ENCODE measurements at regions not wholly inside any gene's neighbourhood (a gene's known extent, or its start where the extent isn't known, plus 50 kb on each side); places are given as distances from the start of the nearest gene placed in this dataset.

DNA sequence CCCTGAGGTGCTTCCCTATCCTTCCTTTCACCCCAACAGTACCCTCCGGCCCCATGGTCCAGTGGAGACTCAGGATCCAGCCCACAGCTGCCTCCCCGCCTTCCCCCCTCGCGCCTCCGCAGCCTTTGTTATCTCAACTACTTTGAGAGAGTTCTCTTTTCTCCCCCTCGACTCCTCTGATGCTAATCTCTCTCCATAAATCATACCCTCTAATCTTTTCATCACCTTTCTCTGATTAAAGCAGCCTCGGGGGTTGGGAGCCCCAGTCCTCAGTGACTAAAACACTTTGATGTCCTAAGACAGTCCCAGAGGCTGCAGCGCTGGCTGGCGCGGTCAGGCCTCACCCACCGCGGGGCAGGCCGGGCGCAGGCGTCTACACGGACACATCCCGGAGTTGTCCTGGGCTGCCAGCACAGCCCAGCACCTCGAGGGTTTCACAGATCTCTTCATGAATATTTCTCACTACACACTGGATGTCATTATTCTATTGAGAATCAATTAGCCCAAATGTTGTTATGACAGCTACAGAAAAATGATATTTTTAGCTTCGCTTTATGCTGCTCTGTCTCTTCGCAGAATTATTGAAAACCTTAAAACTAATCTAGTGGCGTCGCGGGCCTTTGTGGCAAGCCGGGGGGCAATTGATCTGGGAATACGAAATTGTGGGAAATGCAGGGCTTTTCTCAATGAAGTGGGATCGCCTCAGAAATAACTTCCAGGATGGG, 289.5 kb downstream of the RRAGC start:
- no peak for DNase-seq

DNA sequence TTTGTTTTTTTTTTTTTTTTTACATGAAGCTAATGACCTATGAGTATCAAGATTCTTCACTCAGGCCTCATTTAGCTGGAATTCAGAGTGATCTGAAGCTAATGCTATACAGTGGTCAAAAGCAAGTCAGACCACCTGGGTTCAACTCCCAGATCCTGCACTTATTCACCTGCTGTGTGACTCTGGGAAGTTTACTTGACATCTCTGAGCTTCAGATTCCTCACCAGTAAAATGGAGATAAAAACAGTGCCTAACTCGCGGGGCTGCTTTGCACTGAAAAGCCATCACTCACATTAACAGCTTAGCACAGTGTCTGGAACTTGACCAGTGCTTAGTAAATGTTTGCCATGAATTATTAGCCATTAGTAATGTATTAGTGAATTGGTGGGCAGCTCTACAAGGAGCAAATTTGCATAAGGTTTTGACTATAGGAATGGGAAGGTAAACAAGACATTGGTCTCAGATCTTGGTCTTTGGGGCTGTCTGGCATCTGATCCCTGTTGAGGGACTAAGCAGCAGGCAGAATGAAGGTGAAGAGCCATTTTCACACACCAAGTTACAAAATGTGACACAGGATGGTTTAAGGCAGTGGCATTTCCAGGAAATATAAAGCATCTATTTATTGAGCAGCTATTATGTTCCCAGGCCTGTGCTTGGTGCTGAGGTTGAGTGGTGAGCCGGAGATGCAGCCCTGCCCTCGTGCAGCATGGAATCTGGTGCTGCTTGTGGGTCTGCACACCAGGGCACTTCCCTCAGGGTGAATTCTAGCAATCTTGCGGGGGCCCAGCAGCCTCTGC, 291.3 kb downstream of the RRAGC start:
- no peak for DNase-seq

DNA sequence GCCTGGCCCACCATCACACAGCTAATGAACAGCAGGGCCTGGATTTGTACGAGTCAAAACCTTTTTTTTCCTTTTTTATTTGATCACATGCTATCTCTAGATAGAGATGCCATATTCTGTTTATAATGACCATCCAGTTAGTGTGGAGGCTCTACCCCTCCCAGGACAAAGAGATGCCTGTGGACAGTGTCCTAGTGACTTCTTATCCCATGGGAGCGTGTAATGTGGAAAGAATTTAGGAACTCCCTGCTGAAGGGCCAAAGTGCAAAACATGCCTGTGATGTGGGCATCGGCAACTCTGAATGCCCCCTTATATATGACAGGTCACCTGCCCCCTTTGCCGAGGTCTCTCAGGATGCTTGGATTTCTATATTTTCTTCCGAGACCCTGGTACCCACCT, 292.2 kb downstream of the RRAGC start:
- DNase-seq, result no peak

DNA sequence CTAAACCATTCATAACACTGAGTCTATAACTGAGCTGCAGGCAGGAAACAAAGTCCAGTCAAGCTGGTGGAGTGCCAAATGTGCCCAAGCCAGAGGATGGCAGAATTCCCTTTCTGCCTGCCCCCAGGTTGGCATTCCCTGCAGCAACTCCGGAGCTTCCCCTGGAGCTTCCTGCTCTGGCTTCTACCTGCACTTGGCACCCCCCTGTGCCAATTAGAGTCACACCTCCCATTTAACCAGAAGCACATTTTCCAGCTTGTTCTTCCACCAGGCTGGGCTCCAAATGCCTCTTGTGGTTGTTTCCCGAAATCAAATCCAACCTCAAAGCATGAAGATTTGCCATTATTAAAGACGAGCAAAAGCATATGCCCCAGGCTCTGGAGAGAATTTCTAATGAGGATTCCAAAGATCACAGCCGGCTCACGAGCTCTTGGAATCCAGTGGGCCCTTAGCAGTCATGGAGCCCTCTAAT, 294.5 kb downstream of the RRAGC start:
- no peak for DNase-seq

DNA sequence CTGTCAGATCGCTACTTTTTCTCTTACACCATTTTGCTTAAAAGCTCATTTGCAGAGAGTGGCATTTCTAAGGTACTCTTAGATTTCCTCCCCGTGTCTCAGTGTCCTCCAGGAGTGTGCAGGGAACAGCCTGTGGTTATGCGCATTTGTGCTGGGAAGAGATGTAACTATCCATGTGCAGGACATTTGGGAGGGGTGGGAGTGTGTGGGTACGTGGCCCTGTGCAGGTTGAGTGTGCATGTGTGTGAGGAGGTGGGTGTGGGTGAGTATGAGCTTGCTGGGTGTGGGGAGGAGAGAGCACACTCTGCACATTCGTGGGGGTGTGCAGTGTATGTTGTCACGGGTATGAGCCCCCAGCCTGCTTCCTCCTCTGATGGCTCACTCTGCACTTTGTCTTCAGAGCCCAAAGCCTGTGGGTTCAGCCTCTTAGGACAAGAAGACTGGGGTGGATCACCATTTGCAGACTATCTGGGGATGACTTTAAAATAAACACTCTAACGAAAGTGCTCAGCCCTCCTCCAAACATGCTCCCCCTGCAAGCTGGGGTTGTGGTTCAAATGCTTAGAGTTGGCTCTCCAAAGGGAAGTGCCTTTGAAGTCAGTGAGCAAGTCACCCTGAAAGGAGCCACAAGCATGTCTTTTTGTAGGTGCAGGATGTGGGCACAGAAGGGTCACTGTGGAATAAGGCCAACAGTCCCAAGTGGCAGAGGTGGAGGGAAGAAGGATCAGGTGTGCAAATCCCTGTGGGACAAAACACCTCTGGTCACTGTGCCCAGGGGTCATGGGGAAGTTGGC, 295.4 kb downstream of the RRAGC start:
- DNase-seq, result no peak

DNA sequence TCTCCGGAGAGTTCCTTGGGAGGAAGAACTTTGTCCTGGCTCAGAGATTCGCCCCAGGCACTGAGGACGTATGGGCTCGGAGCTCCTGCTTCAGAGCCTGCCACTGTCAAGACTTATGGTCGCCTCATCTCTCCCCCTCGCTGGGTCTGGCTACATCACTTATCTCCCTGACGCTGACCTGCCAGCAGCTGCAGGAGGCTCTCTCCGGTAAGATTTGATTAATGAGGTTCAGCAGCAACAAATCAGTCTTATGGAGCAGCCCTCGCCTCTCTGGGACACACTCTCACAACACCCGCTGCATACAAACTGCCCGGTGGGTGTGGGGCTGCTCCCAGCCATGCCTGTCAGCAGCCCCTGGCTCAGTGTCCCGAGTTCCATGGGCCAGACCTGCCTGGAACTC, 297.8 kb downstream of the RRAGC start:
- DNase-seq, result no peak

DNA sequence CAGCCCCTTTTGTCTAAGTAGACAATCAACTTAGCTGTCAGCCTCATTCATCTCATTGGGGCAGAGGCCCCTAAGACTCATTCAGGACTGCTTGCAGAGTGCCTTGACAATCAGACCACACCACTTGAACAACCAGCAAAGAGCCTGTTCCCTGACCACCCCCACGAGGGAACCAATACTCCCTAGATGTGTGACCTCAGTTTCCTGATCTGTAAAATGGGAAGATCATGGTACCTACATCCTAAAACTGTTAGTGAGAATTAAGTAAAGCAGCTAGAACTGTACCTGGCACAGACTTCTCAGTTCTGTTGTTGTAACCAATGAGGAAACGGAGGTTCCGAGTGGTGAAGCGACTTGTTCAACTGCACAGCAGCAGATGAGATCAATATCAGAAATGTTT, 298.5 kb downstream of the RRAGC start:
- no peak for DNase-seq

DNA sequence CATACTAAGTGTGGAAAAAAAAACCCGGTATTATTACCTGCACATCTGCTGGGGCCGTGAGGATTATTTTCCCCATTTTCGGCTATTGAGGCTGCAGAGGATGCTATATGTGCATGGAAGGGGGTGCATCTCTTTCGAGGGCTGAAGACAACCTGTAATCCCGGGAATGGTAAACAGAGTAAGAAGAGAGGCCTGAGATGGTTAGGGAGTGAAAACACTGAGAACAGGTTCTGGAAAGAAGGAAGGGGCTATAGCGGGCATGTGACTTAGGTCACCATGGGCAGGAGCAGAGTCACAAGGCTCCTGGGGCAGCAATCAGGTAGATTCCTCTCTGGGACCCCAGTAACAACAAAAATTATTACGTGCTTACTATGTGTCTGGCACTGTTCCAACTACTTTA, 299.1 kb downstream of the RRAGC start:
- no peak for DNase-seq

DNA sequence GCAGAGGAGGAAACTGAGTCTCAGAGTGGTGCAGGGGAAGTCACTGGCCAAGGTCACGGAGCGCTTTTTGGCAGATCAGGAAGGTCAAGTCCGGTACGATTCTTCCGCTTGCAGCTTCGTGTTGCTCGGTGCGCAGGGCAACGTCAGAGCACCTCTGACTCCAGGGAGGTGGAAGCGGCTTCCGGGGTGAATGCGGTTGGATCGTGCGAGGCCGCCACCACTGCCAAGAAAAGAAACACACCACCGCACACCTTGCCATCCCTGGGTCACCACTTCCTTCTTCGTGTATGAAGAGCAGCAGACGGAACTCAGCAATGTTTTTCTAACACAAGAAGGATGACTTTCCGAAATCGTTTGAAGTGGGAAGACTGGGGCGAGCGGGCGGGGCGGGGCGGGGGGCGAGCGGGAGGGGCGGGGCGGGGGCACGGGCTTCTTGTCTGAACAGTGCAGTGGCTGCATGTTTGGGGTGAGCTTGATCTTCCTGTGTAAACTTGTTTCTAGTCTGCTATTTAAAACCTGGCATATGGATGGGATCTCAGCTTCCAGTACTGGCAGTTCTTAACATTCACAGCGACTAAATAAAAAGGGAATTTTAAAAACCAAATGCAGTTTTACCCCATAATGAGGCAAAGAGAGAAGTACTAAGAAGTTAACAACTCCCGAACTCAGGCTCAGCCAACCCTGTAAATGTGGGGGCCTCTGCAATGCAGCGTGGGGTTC, 300.0 kb downstream of the RRAGC start:
- DNase-seq, result no peak

DNA sequence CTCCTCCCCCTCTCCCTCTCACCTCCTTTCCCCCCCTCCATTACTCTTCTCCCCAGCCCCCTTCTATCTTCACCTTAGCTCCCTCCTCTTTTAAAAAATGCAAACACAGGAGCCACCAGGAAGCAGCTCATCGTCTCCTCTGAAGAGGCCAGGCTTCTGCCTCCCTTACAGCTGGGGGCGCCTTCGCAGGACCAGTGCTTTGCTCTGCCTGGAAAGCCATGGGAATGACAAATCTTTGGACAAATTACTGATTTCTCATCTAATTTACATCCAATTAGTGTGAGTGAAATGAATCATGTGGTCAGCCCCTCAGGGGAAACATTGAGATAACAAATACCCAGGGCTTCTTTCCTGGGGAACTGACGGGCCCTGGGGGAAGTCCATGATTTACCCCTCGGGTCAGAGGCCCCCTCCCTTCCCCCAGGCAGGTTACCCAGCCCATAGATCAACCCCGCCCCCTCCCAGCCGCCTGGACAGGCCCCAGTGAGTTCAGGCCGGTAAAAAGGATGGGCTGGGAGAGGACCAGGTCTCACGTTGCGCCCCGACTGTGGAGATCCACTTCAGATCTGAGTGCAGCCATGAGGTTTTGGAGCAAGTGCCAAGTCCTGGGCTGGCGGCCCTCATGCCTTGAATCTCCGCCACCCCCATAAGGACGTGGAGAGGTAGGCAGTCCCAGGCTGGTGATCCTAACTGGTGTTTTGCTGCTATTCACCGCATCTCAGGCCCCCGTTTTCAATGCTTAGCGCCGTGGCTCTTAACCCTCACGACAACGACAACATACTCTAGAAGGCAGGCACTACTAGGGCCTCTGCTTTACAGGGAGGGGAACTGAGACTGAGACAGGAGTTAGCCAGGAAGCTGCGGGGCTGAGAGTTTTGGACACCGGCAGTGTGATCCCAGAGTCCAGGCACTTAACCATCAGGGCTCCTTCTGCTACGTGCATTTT, 300.8 kb downstream of the RRAGC start:
- no peak for DNase-seq

DNA sequence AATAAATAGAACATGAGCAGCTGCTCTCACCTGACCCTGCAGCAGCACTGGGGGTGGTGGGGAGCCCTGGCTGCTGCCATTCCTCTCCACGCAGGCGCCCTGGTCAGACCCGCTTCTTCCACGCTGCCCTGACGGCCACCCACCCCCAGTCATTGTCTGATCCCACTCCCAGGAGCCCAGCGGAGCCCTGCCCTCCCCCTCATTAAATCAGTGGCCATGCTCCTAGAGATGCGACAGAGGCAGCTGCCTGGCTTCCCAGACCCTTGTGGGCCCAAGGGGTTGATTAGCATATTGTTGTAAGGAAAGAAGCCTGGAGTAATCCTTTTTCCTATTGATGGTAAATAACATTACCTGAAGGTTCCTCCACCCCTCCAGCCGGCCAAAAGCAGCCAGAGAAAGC, 301.5 kb downstream of the RRAGC start:
- no peak for DNase-seq

DNA sequence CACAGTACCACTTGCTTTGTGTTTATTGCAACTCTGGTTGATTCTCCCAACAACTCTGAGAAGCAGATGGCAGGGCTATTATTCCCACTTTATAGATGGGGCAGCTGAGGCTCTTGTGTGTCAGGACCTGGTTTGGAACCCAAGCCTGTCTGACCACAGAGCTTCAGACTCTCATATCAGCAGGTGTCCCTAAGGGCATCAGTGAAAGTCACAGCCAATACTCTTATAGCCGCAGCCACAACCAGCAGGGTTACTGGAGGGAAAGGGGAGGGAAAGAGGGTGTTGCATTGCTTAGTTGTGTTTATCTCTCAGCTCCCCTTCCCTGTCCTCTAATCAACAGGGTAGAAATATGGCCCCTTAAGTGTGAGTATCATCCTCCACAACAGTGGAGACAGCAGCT, 304.0 kb downstream of the RRAGC start:
- DNase-seq, result no peak

DNA sequence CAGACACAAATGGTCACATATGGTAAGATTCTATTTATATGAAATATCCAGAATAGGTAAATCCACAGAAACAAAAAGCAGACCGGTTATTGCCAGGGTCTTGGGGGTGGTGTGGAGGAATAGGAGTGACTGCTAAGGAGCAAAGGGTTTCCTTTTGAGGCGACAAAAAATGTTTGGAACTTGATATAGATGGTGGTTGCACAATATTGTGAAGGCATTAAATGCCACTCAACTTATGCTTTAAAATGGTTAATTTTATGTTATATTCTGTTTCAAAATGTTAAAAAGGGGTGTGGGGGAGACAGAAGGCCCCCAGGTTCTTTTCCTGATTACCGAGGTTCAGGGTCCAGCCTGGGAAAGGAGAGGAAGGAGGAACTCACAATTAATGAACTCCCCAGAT, 304.4 kb downstream of the RRAGC start:
- DNase-seq, result no peak

DNA sequence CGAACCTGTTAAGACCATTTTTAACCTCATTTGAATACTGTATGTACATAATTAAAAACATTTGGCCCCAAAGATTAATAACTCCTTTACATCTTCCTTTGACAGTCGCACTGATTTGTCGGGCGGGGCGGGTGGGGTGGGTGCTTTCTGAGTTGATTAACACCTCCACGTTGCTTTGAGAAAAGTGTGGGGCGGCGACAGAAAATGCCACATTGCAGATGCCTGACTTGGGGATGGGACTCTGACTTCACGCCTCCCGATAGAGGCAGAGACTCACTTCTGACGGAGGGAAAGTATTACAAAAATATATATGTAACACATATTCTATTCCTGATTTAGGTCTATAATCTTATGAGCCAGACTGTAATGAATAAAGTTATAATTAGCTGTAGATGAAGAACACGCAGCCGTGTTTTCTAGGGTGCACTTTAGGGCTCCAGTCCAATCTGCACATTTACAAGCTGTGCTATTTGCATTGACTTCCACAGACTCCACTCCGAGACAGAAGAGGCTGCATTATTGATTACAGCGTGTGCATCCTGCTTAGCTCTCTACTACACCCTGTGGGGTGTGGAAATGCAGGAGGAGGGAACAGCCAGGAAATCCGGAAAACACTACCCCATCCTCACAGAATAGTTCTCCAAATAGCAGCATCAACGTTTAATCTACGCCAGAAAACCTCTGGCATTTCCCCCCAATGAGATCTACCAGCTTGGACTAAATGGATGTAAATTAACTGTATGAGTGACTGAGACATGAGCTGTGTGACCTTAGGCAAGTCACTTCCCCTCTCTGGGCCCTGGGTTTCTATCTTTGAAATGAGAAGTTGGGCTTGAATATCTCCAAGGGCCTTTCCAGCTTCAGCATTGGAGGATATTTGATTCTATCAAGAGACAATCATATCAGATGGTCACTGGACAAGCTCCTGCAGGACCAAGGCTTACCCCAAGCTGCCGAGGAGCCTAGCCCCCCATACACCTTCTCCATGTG, 308.0 kb downstream of the RRAGC start:
- DNase-seq, result no peak

DNA sequence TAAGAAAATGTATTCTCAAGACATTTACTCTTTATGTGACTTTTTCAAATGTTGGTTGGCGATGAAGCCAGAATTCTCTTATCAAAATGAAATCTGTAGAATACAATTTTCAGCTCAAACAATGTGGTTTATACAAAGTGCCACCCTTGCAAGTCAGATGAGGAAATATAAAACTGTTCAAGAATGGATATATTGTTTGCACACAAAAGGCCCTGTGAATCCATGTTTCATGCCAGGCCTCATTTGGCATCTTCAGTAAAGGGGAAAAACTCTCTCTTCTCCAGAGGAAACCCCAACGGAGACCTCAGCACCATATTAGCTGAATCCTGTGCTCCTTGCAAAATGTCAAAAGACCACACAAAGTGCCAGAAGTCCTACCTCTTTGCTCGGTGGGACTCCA, 310.4 kb downstream of the RRAGC start:
- DNase-seq, result no peak

DNA sequence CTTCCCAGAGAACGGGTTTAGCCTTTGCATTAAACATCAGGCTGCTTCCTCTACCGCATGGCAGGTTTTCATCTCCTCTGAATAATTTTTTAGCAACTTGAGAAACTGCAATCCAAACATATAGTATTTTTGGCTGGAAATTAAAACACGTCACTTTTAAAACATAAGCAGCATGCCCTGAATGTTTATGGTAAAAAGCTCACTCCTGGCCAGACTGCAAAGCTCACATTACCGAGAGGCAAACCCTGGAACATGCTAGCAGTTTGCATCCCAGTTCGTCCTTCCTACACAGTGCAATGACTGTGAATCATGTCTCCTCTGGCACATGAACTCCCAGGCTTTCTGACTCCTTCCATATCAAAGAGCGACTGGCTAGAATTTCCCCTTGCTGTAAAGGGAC, 312.3 kb downstream of the RRAGC start:
- DNase-seq, result no peak

DNA sequence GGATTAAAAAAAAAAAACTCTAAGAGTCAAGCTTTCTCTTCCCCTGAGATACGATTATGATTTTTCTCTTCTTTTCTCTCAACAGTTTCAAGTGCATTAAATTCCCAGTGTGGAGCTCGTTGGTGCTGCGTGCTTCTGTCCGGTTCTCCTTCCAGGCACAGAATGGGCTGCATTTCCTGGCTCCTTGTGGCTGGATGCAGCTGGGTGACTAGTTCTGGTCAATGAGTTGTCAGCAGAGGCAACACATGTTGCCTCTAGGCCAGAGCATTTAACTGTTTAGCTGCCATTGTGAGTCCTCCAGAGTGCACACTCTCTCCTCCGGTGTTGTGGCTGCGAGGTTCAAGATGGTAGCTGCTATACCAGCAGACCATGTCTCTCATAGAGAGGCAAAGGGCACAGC, 312.9 kb downstream of the RRAGC start:
- no peak for DNase-seq

DNA sequence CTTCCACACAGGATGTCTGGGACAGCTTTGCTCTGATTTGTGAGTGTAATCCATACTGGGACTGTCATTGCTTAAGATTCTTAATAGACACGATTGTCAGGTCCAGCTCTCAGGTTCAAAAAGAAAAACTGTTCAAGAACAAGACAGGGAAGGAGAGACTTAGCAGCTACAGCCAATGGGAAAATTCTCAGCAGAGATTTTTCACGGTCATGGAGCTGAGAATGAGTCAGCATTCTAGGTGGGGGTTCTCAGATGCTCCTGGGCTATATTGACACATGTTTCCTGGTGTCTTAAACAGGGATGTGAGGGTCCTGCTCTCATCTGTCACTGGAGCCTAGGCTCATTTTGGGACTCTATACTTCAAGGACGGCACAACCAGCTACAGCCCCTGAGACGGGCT, 318.3 kb downstream of the RRAGC start:
- DNase-seq, result no peak

DNA sequence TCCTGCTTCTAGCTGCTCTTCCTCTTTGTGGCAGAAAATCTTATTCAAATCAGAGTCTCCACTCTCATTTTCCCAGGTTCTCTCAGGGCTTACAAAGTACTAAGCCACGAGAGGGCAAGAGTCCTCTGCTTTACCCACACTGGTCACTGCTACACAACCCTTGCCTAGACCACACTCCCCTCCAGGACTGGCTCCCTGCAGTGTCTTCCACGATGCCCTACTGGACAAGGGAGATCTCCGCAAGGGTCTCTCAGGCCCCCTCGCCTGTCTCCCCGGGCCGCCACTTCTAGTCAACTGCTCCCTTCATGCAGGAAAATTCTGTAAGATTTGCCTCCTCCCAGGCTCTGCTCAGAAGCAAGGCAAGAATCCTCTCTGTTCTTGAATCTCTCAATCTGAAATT, 319.6 kb downstream of the RRAGC start:
- DNase-seq, result no peak

DNA sequence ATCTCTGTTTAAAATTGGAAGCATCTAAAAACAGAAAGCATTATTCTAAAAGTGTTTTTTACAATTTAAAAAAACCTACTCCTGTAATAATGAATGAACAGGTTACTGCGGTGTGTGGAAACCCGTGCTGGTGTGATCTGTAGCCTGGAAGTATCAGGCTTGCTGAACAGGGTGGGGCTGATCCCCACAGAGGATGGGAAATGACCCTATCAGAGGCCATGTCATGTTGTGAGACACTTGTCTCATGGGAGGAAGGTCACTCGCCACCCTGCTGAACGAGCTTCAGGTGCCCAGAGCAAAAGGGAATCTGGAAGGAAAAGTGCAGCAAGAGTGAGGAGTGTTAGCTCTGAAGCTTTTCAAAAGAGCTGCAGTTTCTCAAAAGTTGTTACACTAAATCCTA, 320.7 kb downstream of the RRAGC start:
- DNase-seq, result no peak

DNA sequence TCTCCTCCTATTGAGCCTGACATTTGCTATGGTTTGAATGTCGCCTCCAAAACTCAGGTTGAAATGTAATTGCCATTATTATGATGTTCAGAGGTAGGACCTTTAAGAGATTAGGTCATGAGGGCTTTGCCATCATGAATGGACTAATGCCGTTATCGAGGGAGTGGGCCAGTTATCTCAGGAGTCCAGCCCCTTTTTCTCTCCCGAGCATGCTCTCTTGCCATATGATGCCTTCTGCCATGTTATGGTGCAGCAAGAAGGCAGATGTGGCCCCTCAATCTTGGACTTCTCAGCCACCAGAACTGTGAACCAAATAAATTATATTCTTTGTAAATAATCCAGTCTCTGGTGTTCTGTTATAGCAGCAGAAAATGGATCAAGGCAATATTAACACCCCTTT, 323.5 kb downstream of the RRAGC start:
- no peak for DNase-seq
